CD4-positive, CD25-positive, alpha-beta regulatory T cell (primary cell): ENCODE measurements at regions not wholly inside any gene's neighbourhood (a gene's known extent, or its start where the extent isn't known, plus 50 kb on each side); places are given as distances from the start of the nearest gene placed in this dataset.

Source experiments
- ATAC-seq, 2 donors: fragments of 150-1000 bp; cut with Tn5 transposase; one replicate each; pipeline ENCODE4 v1.10.0; 2021; ENCODE audit warnings: low read depth in 2 of 2, moderate number of reproducible peaks in 2 of 2, moderate library complexity in 1 of 2
- DNase-seq, 3 donors: peaks; one replicate each; pipeline versions ENCODE4 v3.0.0 to v3.0.0-alpha.2; 2012 to 2022; ENCODE audit warnings: mixed read lengths in 1 of 3
- H3K27ac ChIP-seq: one replicate; pipeline ENCODE4 v1.7.0; 2013; ENCODE audit warnings: mild to moderate bottlenecking, low read length; ENCODE audit not compliant: insufficient read depth, poor library complexity, severe bottlenecking
- H3K27me3 ChIP-seq: one replicate; pipeline ENCODE4 v1.7.0; 2013; ENCODE audit warnings: low read length; ENCODE audit not compliant: control insufficient read depth, insufficient read depth
- H3K36me3 ChIP-seq: one replicate; pipeline ENCODE4 v1.7.0; 2013; ENCODE audit warnings: mild to moderate bottlenecking, low read length, moderate library complexity; ENCODE audit not compliant: control insufficient read depth, insufficient read depth
- H3K4me1 ChIP-seq: 2 replicates; pipeline ENCODE4 v1.7.0; 2013; ENCODE audit warnings: mild to moderate bottlenecking, low read length; ENCODE audit not compliant: insufficient read depth, control insufficient read depth, poor library complexity, severe bottlenecking
- H3K4me3 ChIP-seq: one replicate; pipeline ENCODE4 v1.7.0; 2013; ENCODE audit warnings: low read depth, mild to moderate bottlenecking, low read length, moderate library complexity
- H3K9me3 ChIP-seq, 2 experiments: 1 replicate in 1 of 2; 2 replicates in 1 of 2; pipeline ENCODE4 v1.7.0; 2013; ENCODE audit warnings: low read length in 2 of 2, mild to moderate bottlenecking in 1 of 2, moderate library complexity in 1 of 2; ENCODE audit not compliant: control insufficient read depth in 2 of 2
- H3K27ac Mint-ChIP-seq, 3 donors: one replicate each; pipeline ENCODE4 v1.8.0; 2020 to 2022; ENCODE audit warnings: mild to moderate bottlenecking in 3 of 3, mixed read lengths in 3 of 3, moderate library complexity in 2 of 3
- H3K27me3 Mint-ChIP-seq: one replicate; pipeline ENCODE4 v1.8.0; 2022; ENCODE audit warnings: mild to moderate bottlenecking, mixed read lengths
- H3K36me3 Mint-ChIP-seq: one replicate; pipeline ENCODE4 v1.8.0; 2020; ENCODE audit warnings: mixed read lengths
- H3K4me1 Mint-ChIP-seq, 4 donors: one replicate each; pipeline ENCODE4 v1.8.0; 2020 to 2022; ENCODE audit warnings: mixed read lengths in 4 of 4, mild to moderate bottlenecking in 1 of 4
- H3K4me3 Mint-ChIP-seq, 4 donors: one replicate each; pipeline ENCODE4 v1.8.0; 2020 to 2022; ENCODE audit warnings: mild to moderate bottlenecking in 4 of 4, mixed read lengths in 4 of 4, moderate library complexity in 3 of 4
- H3K9me3 Mint-ChIP-seq, 7 donors: one replicate each; pipeline ENCODE4 v1.8.0; 2020 to 2022; ENCODE audit warnings: mixed read lengths in 7 of 7, mild to moderate bottlenecking in 3 of 7, moderate library complexity in 2 of 7

- no peaks in the 10 kb centered on the region for H3K27me3 Mint-ChIP-seq
- DNase-seq, result no peak
- ATAC-seq, result no peak
- no peaks in the 10 kb centered on the region for H3K36me3 ChIP-seq
- no peak overlapping the region for H3K4me3 ChIP-seq
- H3K36me3 Mint-ChIP-seq, result no peaks in the 10 kb centered on the region
- H3K4me3 Mint-ChIP-seq, result no peak overlapping the region
- H3K4me1 ChIP-seq, result no peaks in the 10 kb centered on the region
- H3K27ac Mint-ChIP-seq, result no peak overlapping the region
- H3K9me3 Mint-ChIP-seq, result peaks cover 0 to 8% (median 0%) of the 10 kb centered on the region in 7 donors
- H3K27ac ChIP-seq, result no peak overlapping the region
- H3K9me3 ChIP-seq, result no peaks in the 10 kb centered on the region
- peaks cover 0 to 2% (median 0%) of the 10 kb centered on the region in 4 donors for H3K4me1 Mint-ChIP-seq
- no peaks in the 10 kb centered on the region for H3K27me3 ChIP-seq
Observed at GRCh38 chr2:10190255-10190654, 67.7 kb downstream of the RRM2 start.

- H3K9me3 ChIP-seq, result no peaks in the 10 kb centered on the region
- Mint-ChIP-seq H3K4me1 (peaks cover 0 to 2% (median 0%) of the 10 kb centered on the region in 4 donors), H3K4me3 (no peak overlapping the region), H3K9me3 (peaks cover 0 to 8% (median 0%) of the 10 kb centered on the region in 7 donors), H3K27ac (no peak overlapping the region), H3K27me3 (no peaks in the 10 kb centered on the region), H3K36me3 (no peaks in the 10 kb centered on the region)
- ATAC-seq, result no peak
- H3K27ac ChIP-seq, result no peak overlapping the region
- DNase-seq, result no peak
- H3K4me3 ChIP-seq, result no peak overlapping the region
- H3K36me3 ChIP-seq, result no peaks in the 10 kb centered on the region
- no peaks in the 10 kb centered on the region for H3K27me3 ChIP-seq
- H3K4me1 ChIP-seq, result no peaks in the 10 kb centered on the region
Observed at GRCh38 chr2:10190737-10191532, 68.4 kb downstream of the RRM2 start.

GRCh38 chr2:10191554-10191953 is 69.0 kb downstream of the RRM2 start:
- Histone ChIP-seq H3K27ac (no peak overlapping the region), H3K9me3 (no peaks in the 10 kb centered on the region), H3K4me1 (no peaks in the 10 kb centered on the region), H3K36me3 (no peaks in the 10 kb centered on the region), H3K27me3 (no peaks in the 10 kb centered on the region), H3K4me3 (no peak overlapping the region)
- no peaks in the 10 kb centered on the region for H3K27me3 Mint-ChIP-seq
- H3K9me3 Mint-ChIP-seq, result peaks cover 0 to 8% (median 0%) of the 10 kb centered on the region in 7 donors
- no peak for DNase-seq
- H3K4me3 Mint-ChIP-seq, result no peak overlapping the region
- no peaks in the 10 kb centered on the region for H3K36me3 Mint-ChIP-seq
- no peak overlapping the region for H3K27ac Mint-ChIP-seq
- ATAC-seq, result no peak
- H3K4me1 Mint-ChIP-seq, result peaks cover 0 to 2% (median 0%) of the 10 kb centered on the region in 4 donors

GRCh38 chr2:10192392-10193015 is 70.0 kb downstream of the RRM2 start:
- Histone ChIP-seq H3K4me3 (no peak overlapping the region), H3K9me3 (no peaks in the 10 kb centered on the region), H3K27me3 (no peaks in the 10 kb centered on the region), H3K27ac (no peak overlapping the region), H3K4me1 (no peaks in the 10 kb centered on the region), H3K36me3 (no peaks in the 10 kb centered on the region)
- DNase-seq (no peak), ATAC-seq (no peak)
- Mint-ChIP-seq H3K27me3 (no peaks in the 10 kb centered on the region), H3K27ac (no peak overlapping the region), H3K36me3 (no peaks in the 10 kb centered on the region), H3K4me1 (peaks cover 0 to 2% (median 0%) of the 10 kb centered on the region in 4 donors), H3K9me3 (peaks cover 0 to 8% (median 0%) of the 10 kb centered on the region in 7 donors), H3K4me3 (no peak overlapping the region)

GRCh38 chr2:10193276-10193795 is 70.8 kb downstream of the RRM2 start:
- ATAC-seq, result no peak

GRCh38 chr2:10193851-10194820 is 71.6 kb downstream of the RRM2 start:
- no peak overlapping the region for H3K27ac Mint-ChIP-seq
- no peaks in the 10 kb centered on the region for H3K27me3 Mint-ChIP-seq
- DNase-seq (no peak), ATAC-seq (no peak)
- no peaks in the 10 kb centered on the region for H3K9me3 ChIP-seq
- no peak overlapping the region for H3K4me3 ChIP-seq
- no peaks in the 10 kb centered on the region for H3K36me3 ChIP-seq
- H3K4me1 ChIP-seq, result no peaks in the 10 kb centered on the region
- H3K27me3 ChIP-seq, result no peaks in the 10 kb centered on the region
- no peak overlapping the region for H3K27ac ChIP-seq
- H3K4me1 Mint-ChIP-seq, result peaks cover 0 to 2% (median 0%) of the 10 kb centered on the region in 4 donors
- peaks cover 6% of the 10 kb centered on the region for H3K36me3 Mint-ChIP-seq
- peaks cover 0 to 8% (median 0%) of the 10 kb centered on the region in 7 donors for H3K9me3 Mint-ChIP-seq
- no peak overlapping the region for H3K4me3 Mint-ChIP-seq

More at GRCh38 chr2:10193276-10193795, 70.8 kb downstream of the RRM2 start:
- Mint-ChIP-seq H3K27ac (no peak overlapping the region), H3K4me1 (peaks cover 0 to 2% (median 0%) of the 10 kb centered on the region in 4 donors), H3K9me3 (peaks cover 0 to 8% (median 0%) of the 10 kb centered on the region in 7 donors), H3K27me3 (no peaks in the 10 kb centered on the region), H3K36me3 (no peaks in the 10 kb centered on the region), H3K4me3 (no peak overlapping the region)
- H3K27me3 ChIP-seq, result no peaks in the 10 kb centered on the region
- no peak overlapping the region for H3K27ac ChIP-seq
- no peaks in the 10 kb centered on the region for H3K4me1 ChIP-seq
- DNase-seq, result no peak
- H3K4me3 ChIP-seq, result no peak overlapping the region
- H3K36me3 ChIP-seq, result no peaks in the 10 kb centered on the region
- no peaks in the 10 kb centered on the region for H3K9me3 ChIP-seq
